SK-N-MC (cell line): ENCODE measurements at regions not wholly inside any gene's neighbourhood (a gene's known extent, or its start where the extent isn't known, plus 50 kb on each side); places are given as distances from the start of the nearest gene placed in this dataset.

Source experiments
- EZH2 ChIP-seq: fragments of 200-600 bp; sonication (generic); IDR thresholded peaks from one replicate; pipeline ENCODE4 v1.6.1; 2017; ENCODE audit warnings: antibody characterized with exemption
- POLR2AphosphoS5 ChIP-seq: IDR thresholded peaks from 2 replicates; pipeline ENCODE4 v1.6.1; 2012; ENCODE audit warnings: mild to moderate bottlenecking, low read depth, low read length, borderline replicate concordance

- TF ChIP-seq POLR2AphosphoS5 (no peak), EZH2 (no peak)
These were observed 710.1 kb downstream of the SQOR start for GRCh38 chr15:46344915-46345314.
